Vagina (tissue), 2 donors: ENCODE measurements at regions not wholly inside any gene's neighbourhood (a gene's known extent, or its start where the extent isn't known, plus 50 kb on each side); places are given as distances from the start of the nearest gene placed in this dataset.

ENCODE experiments used
- POLR2A ChIP-seq, 2 donors: fragments of 450-650 bp; IDR thresholded peaks; one replicate each; pipeline ENCODE4 v1.6.1; 2017; ENCODE audit warnings: antibody characterized with exemption in 2 of 2, mild to moderate bottlenecking in 2 of 2, moderate library complexity in 2 of 2
- POLR2AphosphoS5 ChIP-seq, 2 donors: sonication (generic); formaldehyde crosslinking; IDR thresholded peaks; one replicate each; pipeline ENCODE4 v1.9.0; 2017; ENCODE audit warnings: antibody characterized with exemption in 2 of 2, mild to moderate bottlenecking in 2 of 2, low read depth in 1 of 2; ENCODE audit not compliant: insufficient read depth in 1 of 2
- TF ChIP-seq, protein P1 (sequence below), 3 experiments: fragments of 450-650 bp in 2 of 3; fragments of 200-600 bp in 1 of 3; sonication (generic) in 1 of 3; IDR thresholded peaks; one replicate each; pipeline ENCODE4 v1.5.1; 2017 to 2019; ENCODE audit warnings: antibody characterized with exemption in 3 of 3, mild to moderate bottlenecking in 2 of 3, moderate library complexity in 2 of 3

DNA sequence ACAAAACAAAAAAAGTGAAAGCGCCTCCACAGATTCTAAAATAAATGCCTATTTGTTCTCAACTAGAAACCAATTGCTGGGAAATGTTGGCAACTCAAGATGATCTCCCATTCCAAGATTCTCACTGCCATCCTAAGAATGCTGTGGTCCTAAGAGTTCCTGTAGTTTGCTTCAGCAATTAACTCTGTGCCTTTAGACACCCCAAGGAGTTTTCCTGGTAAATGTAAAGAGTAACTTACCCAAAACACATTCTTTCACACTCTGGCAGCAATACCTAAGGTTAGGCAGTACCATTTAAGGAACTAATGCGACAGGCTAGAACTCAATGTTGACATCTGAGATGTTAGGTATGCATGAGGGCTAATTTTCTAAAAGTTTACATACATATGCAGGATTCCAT, 58.8 kb upstream of the TANK start:
- TF ChIP-seq, protein P1, sequence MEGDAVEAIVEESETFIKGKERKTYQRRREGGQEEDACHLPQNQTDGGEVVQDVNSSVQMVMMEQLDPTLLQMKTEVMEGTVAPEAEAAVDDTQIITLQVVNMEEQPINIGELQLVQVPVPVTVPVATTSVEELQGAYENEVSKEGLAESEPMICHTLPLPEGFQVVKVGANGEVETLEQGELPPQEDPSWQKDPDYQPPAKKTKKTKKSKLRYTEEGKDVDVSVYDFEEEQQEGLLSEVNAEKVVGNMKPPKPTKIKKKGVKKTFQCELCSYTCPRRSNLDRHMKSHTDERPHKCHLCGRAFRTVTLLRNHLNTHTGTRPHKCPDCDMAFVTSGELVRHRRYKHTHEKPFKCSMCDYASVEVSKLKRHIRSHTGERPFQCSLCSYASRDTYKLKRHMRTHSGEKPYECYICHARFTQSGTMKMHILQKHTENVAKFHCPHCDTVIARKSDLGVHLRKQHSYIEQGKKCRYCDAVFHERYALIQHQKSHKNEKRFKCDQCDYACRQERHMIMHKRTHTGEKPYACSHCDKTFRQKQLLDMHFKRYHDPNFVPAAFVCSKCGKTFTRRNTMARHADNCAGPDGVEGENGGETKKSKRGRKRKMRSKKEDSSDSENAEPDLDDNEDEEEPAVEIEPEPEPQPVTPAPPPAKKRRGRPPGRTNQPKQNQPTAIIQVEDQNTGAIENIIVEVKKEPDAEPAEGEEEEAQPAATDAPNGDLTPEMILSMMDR (IDR thresholded peaks at IDR 0.05) = no peak
- TF ChIP-seq POLR2A (IDR thresholded peaks at IDR 0.05) (no peak), POLR2AphosphoS5 (IDR thresholded peaks at IDR 0.05; ENCODE audit: insufficient read depth in 1 of 2, low read depth in 1 of 2) (no peak)
